Left hindlimb (tissue), 1 donor: ENCODE measurements at regions not wholly inside any gene's neighbourhood (a gene's known extent, or its start where the extent isn't known, plus 50 kb on each side); places are given as distances from the start of the nearest gene placed in this dataset.

ENCODE experiments used
- DNase-seq: peaks from one replicate; pipeline ENCODE4 v3.0.0-alpha.2; 2018

DNA sequence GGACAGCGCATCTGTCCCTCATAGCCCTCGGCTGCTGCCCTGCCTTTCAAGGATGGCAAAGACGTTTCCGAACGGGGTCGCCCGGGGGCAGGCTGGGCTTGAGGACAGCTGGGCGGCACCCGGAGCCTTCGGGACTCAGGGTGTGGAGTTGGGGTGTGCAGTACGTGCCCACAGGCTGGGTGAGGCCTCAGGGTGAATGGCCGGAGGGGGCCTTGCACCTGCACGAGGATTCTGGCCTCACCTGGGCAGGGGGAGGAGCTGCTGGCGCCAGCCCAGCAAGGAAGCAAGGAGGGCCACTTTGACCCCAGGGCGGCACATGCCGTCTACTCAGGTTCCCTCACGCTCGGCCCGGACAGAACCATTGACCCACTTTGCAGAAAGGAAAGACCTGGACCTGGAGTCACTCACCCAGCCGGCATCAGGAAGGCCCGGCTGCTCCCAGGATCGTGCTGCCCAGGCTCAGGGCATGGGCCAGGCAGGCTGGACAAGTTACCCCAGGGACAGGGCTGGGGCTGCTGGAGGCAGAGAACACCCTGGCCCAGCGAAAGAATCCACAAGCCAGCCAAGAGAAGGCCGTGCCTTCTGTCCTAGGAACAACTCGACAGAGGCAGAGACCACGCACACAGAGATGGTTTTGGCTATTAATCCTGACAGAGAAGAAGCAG, 65.1 kb upstream of the TTC34 start:
- no peak for DNase-seq

- no peak for DNase-seq
These were observed 65.6 kb upstream of the TTC34 start for GRCh38 chr1:2867087-2867425.

GRCh38 chr1:2867861-2868260, 66.4 kb upstream of the TTC34 start:
- no peak for DNase-seq

DNA sequence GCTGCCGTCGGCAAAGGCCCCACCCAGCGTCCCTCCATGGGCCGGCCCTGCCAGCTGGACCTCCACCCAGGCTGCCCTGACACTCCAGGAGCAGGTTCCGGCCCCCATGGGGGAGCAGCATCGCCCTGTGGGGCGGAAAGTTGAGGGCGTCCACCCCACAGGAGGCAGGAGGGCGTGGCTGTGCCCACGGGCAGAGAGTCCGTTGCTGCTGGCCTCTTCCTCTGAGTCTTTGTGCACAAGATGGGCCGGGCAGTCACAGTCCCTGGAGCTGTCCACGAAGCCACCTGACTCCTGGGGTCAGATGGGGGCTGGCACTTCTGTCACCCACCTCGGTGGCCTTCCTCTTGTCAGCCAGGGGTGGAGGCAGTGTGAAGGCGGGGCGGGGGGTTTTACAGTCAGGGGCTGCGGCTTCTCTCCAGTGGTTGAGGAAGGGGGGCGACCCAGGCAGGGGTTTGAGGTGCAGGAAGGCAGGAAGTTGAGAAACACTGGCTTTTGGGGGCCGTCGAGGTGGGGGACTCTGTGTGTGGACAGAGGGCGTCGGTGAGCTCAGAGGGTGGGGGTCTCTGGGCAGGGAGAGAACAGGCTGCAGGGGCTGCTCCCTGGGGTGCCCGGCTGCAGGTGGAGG, 67.2 kb upstream of the TTC34 start:
- no peak for DNase-seq

DNA sequence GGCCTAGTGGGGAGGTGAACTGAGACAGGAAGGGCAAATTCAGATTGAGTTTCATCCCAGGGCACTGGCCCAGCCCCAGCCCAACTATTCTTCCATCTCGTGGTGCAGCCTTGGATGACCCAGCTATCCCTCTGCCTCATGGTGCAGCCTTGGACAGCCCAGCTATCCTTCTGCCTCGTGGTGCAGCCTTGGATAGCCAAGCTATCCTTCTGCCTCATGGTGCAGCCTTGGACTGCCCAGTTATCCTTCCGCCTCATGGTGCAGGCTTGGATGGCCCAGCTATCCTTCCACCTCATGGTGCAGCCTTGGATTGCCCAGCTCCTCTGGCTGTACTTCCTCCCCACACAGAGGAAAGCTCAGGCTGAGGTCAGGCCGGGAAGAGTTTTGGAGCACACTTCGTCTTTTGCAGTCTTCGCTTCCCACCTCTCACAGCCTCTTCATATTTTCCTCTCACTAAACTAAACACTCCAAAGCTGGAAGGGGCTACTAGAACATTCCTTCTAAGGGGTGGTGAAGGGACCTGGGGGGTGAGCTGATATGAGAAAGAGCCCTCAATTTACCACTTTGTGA, 69.8 kb upstream of the TTC34 start:
- no peak for DNase-seq

- DNase-seq: no peak
These were observed 72.7 kb upstream of the TTC34 start for GRCh38 chr1:2874207-2874606.

DNA sequence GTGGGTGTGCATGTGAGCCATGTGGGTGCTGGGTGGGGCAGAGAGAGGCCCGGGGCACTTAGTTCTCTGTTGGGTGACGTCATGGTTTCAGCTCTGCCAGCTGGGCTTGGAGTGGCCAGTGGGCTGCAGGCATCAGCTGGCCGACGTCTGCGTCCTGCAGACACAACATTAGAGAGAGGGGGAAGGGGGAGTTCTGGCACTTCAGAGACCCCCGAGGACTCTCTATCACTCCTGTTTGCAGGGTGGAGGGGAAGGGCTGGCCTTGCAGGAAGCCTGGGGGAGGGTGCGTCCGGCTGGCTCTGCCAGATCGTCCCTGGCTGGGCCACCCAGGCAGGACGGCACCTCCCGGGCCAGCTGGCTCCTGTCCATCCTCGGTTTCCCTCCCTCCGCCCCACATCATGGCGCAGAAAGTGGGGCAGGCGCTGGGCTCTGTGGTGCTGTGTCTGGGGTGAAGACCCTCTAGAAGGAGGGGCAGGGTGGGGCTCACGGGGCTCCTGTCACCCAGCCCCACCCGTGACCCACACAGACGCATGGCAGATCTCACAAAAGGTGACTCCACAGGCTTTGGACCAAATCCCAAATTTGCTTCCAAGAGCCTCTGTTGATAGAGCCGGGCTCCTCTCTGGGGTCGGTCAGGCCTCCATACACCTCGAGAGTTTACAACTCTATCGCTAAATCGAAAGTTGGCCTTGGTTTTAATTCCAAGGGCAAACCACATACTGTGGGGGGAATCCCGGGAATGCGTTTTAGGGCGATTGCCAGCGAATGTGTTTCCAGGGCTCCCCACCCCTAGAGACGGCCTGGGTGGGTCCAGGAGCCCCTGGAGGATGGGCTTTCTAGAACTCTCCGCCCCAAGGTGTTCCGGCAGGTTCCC, 73.4 kb upstream of the TTC34 start:
- DNase-seq: peak; percentile 55

- peak; percentile 75 for DNase-seq
These were observed 74.4 kb upstream of the TTC34 start for GRCh38 chr1:2875707-2876561.

GRCh38 chr1:2876846-2877245, 75.4 kb upstream of the TTC34 start:
- DNase-seq: no peak

DNA sequence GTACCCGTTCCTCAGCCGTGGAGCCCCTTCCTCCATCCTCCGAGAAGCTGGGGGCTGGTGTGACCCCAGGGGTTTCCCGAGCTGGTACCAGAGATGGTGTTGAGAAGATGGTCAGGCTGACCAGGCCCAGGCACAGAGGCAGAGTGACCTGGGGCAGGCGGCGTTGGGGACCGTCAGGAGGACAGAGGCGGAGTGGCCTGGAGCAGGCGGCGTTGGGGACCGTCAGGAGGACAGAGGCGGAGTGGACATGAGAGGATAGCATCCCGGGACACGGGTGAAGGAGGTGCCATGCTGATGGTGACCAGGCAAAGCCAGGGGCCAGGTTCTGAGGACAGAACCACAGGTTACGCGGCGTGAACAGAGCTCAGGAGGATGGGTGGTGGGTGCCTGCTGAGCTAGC, 75.9 kb upstream of the TTC34 start:
- DNase-seq: no peak

DNA sequence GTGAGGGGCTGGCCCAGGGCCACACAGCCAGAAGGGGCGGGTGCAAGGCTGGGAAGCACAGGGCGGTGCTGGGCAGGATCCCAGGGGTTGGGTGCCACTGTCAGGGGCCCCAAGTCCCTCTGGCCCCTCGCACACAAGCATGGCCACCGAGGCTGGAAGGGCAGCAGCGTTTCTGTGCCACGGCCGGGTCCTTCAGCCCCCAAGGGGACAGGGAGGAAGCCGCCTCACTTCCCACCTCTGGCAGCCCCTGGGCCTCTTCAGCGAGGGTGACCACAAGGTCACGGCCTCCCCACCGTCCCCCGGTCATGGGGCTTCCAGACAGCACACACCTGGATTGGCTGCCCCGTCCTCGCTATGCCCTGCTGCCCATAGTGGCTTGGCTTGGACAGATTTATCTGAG, 77.1 kb upstream of the TTC34 start:
- no peak for DNase-seq

DNA sequence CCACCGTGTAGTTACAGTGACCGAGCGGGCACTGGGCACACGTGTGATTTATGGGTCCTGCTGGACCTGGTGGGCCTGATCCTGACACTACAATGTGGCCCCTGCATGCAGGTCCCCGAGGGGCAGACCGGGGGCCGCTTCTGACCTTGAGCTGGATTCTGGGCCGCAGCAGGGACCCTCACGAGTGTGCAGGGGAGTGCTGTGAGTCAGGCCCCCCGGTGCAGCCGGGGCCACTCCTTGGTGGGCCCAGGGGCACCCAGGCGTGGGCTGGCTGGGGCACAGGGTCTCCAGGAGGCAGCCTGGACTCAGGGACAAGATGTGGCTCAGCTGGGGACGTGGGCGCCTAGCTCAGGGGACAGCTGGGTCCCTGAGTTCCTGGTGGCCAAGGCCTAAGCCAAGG, 77.5 kb upstream of the TTC34 start:
- no peak for DNase-seq

GRCh38 chr1:2879591-2879990, 78.1 kb upstream of the TTC34 start:
- DNase-seq: no peak

- no peak for DNase-seq
These were observed 78.6 kb upstream of the TTC34 start for GRCh38 chr1:2880086-2880485.

DNA sequence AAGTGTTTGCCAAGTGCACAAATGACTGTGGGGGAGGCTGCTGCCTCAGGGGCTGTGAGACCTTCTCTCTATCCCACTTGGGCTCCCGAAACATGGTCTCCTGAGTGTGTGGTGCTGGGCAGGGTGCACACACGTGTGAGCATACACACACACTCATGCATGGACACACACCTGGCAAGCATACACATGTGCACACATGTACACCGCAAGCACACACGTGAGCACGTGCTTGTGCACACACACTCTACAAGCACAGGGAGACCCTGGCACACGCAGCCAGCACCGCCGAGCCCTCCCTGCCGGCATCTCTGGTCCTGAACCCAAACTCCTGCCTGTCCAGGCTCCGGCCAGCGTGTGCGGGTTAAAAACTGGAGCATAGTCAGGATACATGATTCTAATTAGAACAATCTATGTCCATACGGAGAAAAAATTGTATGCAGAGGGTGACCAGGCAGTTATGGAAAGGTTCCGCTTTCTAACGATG, 79.4 kb upstream of the TTC34 start:
- no peak for DNase-seq

GRCh38 chr1:2881556-2881955, 80.1 kb upstream of the TTC34 start:
- DNase-seq: no peak

DNA sequence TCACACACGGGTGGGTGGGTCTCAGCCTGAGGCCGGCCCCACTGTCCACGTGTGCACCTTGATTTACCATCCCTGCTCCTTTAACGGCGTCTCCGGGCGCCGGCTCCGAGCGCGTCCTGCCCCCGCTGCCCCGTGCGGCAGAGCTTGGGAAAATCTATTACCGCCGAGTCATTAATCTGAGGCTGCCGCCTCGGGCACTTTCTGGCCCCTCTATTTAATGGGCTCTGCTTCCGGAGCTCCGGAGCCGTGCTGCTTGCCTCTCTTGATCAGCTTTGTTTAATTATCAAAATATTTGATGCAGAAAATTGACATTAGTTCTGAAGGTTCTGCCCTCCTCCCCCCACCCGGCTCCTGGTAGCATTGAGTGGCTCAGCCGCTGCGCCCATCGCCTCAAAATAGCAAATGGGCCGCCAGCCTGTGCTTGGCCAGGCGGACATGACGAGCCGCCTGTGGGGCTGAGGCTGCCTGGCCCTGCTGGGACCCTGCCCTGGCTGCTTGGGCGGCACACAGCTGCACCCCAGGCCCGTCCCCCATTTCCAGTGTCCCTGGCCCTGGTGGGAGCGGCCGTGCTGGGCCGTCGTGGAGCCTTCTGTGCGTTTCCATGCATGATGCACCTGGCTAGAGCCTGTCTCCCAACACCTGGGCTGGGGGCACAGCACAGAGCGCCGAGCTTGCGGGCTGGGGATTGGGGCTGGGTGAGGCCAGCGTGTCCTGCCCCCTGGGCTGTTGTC, 81.6 kb upstream of the TTC34 start:
- DNase-seq: no peak

- no peak for DNase-seq
These were observed 83.5 kb upstream of the TTC34 start for GRCh38 chr1:2885001-2885400.

DNA sequence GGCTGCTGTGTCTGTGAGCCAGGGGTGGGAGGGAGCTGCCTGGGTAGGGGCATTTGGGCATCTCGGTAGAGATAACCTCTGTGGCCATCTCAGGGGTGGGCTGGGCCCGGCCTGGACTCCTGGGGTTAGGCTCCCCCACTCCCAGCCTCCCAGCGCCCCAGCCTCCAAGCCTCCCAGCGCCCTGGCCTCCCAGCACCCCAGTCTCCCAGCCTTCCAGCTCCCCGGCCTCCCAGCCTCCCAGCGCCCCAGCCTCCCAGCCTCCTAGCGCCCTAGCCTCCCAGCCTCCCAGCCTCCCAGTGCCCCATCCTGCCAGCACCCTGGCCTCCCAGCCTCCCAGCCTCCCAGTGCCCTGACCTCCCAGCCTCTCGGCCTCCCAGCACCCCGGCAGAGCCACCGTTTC, 85.1 kb upstream of the TTC34 start:
- no peak for DNase-seq

GRCh38 chr1:2887941-2888855, 86.7 kb upstream of the TTC34 start:
- no peak for DNase-seq
